ENCODE measurements at regions not wholly inside any gene's neighbourhood (a gene's known extent, or its start where the extent isn't known, plus 50 kb on each side); places are given as distances from the start of the nearest gene placed in this dataset.

- CTCF ChIA-PET (ENCODE audit: low intra/inter-chr PET ratio, low total read pairs): no interaction called here
- no TSS peak for BruUV-seq (replicated peaks)
- no peak for FAIRE-seq
Measured at GRCh38 chrX:139290310-139290709, 240.2 kb upstream of the F9 start.

More at GRCh38 chrX:139290310-139290709, 240.2 kb upstream of the F9 start:
- TF ChIP-seq KMT2B (CRISPR knock-in tag; IDR thresholded peaks at IDR 0.05) (no peak), GRHL1 (CRISPR knock-in tag; conservative IDR thresholded peaks at IDR 0.05) (no peak), ZNF660 (CRISPR knock-in tag; IDR thresholded peaks at IDR 0.05; ENCODE audit: borderline replicate concordance, low read depth) (no peak), MAZ (IDR thresholded peaks at IDR 0.05; ENCODE audit: borderline replicate concordance, low read depth, low read length) (no peak), MAZ (CRISPR knock-in tag; IDR thresholded peaks at IDR 0.05; ENCODE audit: low read depth) (no peak), ZNF878 (CRISPR knock-in tag; IDR thresholded peaks at IDR 0.05) (no peak), POLR2G (IDR thresholded peaks at IDR 0.05; ENCODE audit: low read depth, low read length) (no peak), NFIC (IDR thresholded peaks at IDR 0.05; ENCODE audit: low read length) (no peak), AGO2 (optimal IDR thresholded peaks at IDR 0.05; ENCODE audit: low read depth, low read length) (no peak), ZSCAN9 (CRISPR knock-in tag; IDR thresholded peaks at IDR 0.05; ENCODE audit: borderline replicate concordance) (no peak), ZNF629 (CRISPR knock-in tag; conservative IDR thresholded peaks at IDR 0.05) (no peak), NFE2L1 (CRISPR knock-in tag; IDR thresholded peaks at IDR 0.05; ENCODE audit: borderline replicate concordance) (no peak), JARID2 (CRISPR knock-in tag; IDR thresholded peaks at IDR 0.05; ENCODE audit: insufficient replicate concordance) (no peak), IRF1 (CRISPR knock-in tag; IDR thresholded peaks at IDR 0.05; ENCODE audit: low read depth) (no peak), ZNF564 (CRISPR knock-in tag; IDR thresholded peaks at IDR 0.05) (no peak), ZBTB7A (CRISPR knock-in tag; IDR thresholded peaks at IDR 0.05) (no peak), CSRNP1 (CRISPR knock-in tag; IDR thresholded peaks at IDR 0.05) (no peak)
- DNase-seq (ENCODE audit: low spot score) (no peak), ATAC-seq (no peak)
- in situ Hi-C loops (cut with HindIII; ENCODE audit: extremely low pct_ligation_motif_present, low pct_unique_long_range_greater_than_20kb): no loop called here
- no peaks in the 10 kb centered on the region for H3K9me3 ChIP-seq (ENCODE audit: low read length)
- H3K27me3 ChIP-seq (ENCODE audit: control insufficient read depth in 1 of 2, insufficient read depth in 2 of 2, low read length in 2 of 2): no peaks in the 10 kb centered on the region
- H3K4me2 ChIP-seq (ENCODE audit: low read depth, low read length): no peak overlapping the region
- 0% methylated on average over 1 of the region's 1 CpG for WGBS (ENCODE audit: low lambda C conversion rate)
- no peak overlapping the region for H2AFZ ChIP-seq (ENCODE audit: low read length)
- POLR2A ChIA-PET: no interaction called here
- no peak overlapping the region for H3K9ac ChIP-seq (ENCODE audit: insufficient read depth, low read depth, low read length)
- H3K4me3 ChIP-seq (replicated peaks in 1 of 3; ENCODE audit: insufficient read depth in 1 of 3, low read depth in 2 of 3, low read length in 3 of 3): no peak overlapping the region
- no peaks in the 10 kb centered on the region for H3K4me1 ChIP-seq (ENCODE audit: insufficient read depth, low read length)
- H3K27ac ChIP-seq (ENCODE audit: extremely low read length, insufficient read depth, low read length): no peak overlapping the region
- H4K20me1 ChIP-seq (ENCODE audit: insufficient read depth, low read length): no peaks in the 10 kb centered on the region
- no peaks in the 10 kb centered on the region for H3K36me3 ChIP-seq (replicated peaks in 1 of 2; ENCODE audit: control insufficient read depth in 1 of 2, insufficient read depth in 2 of 2, low read length in 2 of 2)
- no peaks in the 10 kb centered on the region for H3K79me2 ChIP-seq (ENCODE audit: insufficient read depth, low read length)
- intact Hi-C loops (cut with micrococcal nuclease; ENCODE audit: unreplicated experiment): no loop called here

Measured in HepG2 (cell line).